GM12892 (cell line): ENCODE measurements at regions not wholly inside any gene's neighbourhood (a gene's known extent, or its start where the extent isn't known, plus 50 kb on each side); places are given as distances from the start of the nearest gene placed in this dataset.

Experiments used
- POLR2A ChIP-seq: IDR thresholded peaks from 2 replicates; pipeline ENCODE4 v1.6.1; 2011; ENCODE audit warnings: low read depth, low read length, control low read depth
- POLR2AphosphoS5 ChIP-seq: IDR thresholded peaks from 2 replicates; pipeline ENCODE4 v1.6.1; 2011; ENCODE audit warnings: low read depth, low read length, control low read depth

GRCh38 chr2:67702284-67702683 lies 305.2 kb downstream of the ETAA1 start:
- no peak for TF ChIP-seq POLR2AphosphoS5
- no peak for TF ChIP-seq POLR2A
